Body of pancreas (tissue), 4 donors: ENCODE measurements at regions not wholly inside any gene's neighbourhood (a gene's known extent, or its start where the extent isn't known, plus 50 kb on each side); places are given as distances from the start of the nearest gene placed in this dataset.
"Not testable (repeated sequence)": the region's sequence is repeated elsewhere in the genome, so short reads cannot be mapped to it uniquely, and the experiment has no call there.

Experiments
- POLR2A ChIP-seq, 3 donors: fragments of 450-650 bp; IDR thresholded peaks; one replicate each; pipeline ENCODE4 v1.6.1; 2016; ENCODE audit warnings: antibody characterized with exemption in 3 of 3, mild to moderate bottlenecking in 2 of 3
- TF ChIP-seq, protein P1 (sequence below), 7 experiments: fragments of 450-650 bp in 4 of 7; fragments of 200-600 bp in 3 of 7; sonication (generic) in 3 of 7; IDR thresholded peaks; one replicate each; pipeline ENCODE4 v1.5.1; 2016 to 2019; ENCODE audit warnings: antibody characterized with exemption in 7 of 7

- TF ChIP-seq, protein P1, sequence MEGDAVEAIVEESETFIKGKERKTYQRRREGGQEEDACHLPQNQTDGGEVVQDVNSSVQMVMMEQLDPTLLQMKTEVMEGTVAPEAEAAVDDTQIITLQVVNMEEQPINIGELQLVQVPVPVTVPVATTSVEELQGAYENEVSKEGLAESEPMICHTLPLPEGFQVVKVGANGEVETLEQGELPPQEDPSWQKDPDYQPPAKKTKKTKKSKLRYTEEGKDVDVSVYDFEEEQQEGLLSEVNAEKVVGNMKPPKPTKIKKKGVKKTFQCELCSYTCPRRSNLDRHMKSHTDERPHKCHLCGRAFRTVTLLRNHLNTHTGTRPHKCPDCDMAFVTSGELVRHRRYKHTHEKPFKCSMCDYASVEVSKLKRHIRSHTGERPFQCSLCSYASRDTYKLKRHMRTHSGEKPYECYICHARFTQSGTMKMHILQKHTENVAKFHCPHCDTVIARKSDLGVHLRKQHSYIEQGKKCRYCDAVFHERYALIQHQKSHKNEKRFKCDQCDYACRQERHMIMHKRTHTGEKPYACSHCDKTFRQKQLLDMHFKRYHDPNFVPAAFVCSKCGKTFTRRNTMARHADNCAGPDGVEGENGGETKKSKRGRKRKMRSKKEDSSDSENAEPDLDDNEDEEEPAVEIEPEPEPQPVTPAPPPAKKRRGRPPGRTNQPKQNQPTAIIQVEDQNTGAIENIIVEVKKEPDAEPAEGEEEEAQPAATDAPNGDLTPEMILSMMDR (IDR thresholded peaks at IDR 0.05): not testable (repeated sequence)
- not testable (repeated sequence) for TF ChIP-seq POLR2A (IDR thresholded peaks at IDR 0.05)
These were observed 73.6 kb upstream of the LTA4H start for GRCh38 chr12:96108941-96109340.
